ENCODE measurements at regions not wholly inside any gene's neighbourhood (a gene's known extent, or its start where the extent isn't known, plus 50 kb on each side); places are given as distances from the start of the nearest gene placed in this dataset.

DNA sequence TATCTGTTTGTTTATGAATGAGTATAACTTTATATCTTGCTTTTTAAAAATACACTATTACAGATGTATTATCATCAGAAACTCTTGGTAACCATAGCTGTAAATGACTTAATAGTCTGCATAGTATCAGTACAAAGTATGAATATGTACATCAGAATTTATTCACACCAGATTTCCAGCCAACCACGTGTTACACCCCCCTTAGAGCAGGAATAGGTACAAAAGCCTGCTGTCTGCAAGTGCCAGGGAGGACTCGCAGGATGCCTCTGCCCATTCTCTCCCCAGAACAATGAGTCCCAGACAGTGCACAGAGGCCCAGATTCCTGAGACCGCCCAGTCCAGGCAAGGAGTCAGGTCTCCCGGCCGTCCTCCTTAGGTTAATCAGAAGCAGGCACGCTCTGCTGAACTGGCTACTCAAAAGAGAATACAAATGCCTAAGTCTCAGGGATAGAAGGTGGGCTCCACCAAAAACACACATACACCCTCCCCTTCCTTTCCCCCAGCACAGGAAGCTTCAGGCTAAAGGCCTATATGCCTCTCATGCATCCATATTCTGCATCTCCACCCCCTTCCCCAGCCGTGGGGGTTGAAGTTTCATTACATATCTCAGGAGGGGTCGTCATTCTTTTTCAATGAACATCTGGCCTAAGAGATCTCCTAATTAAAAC lies 159.1 kb upstream of the CDH11 start:
- H3K9ac ChIP-seq (ENCODE audit: low read depth, low read length) = no peak overlapping the region
- H3K27me3 ChIP-seq (ENCODE audit: control insufficient read depth, insufficient read depth, low read length) = no peaks in the 10 kb centered on the region
- H3K9me3 ChIP-seq (ENCODE audit: control insufficient read depth, insufficient read depth, low read length) = no peaks in the 10 kb centered on the region
- H3K4me1 ChIP-seq (ENCODE audit: control insufficient read depth, insufficient read depth, low read length) = peaks cover 57% of the 10 kb centered on the region
- no peak overlapping the region for H3K4me3 ChIP-seq (ENCODE audit: low read depth, low read length)
- H3K27ac ChIP-seq (ENCODE audit: low read depth, low read length) = peak overlapping the region; percentile 34
- H3K36me3 ChIP-seq (ENCODE audit: control insufficient read depth, insufficient read depth, low read length) = no peaks in the 10 kb centered on the region

DNA sequence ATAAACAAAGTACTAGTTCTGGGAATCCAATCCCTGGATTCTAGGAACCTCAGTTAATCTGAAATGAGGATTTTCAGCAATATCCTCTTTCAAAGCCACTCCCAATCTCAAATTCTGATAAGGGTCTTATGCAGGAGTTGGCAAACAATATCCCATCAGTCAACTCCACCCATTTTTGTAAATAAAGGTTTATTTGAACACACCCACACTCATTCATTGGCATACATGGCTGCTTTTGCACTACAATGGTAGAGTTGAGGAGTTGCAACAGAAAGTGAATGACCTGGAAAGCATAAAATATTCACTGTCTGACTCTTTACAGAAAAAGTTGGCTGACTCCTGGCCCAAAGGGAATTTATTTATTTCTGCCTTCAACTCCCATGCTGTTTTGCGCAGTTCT lies 157.7 kb upstream of the CDH11 start:
- Histone ChIP-seq H3K27ac (ENCODE audit: low read depth, low read length) (peak overlapping the region; percentile 7), H3K4me3 (ENCODE audit: low read depth, low read length) (no peak overlapping the region), H3K27me3 (ENCODE audit: control insufficient read depth, insufficient read depth, low read length) (no peaks in the 10 kb centered on the region), H3K9me3 (ENCODE audit: control insufficient read depth, insufficient read depth, low read length) (no peaks in the 10 kb centered on the region), H3K9ac (ENCODE audit: low read depth, low read length) (no peak overlapping the region), H3K4me1 (ENCODE audit: control insufficient read depth, insufficient read depth, low read length) (peaks cover 53% of the 10 kb centered on the region), H3K36me3 (ENCODE audit: control insufficient read depth, insufficient read depth, low read length) (no peaks in the 10 kb centered on the region)

- peaks cover 46% of the 10 kb centered on the region for H3K4me1 ChIP-seq (ENCODE audit: control insufficient read depth, insufficient read depth, low read length)
- no peaks in the 10 kb centered on the region for H3K36me3 ChIP-seq (ENCODE audit: control insufficient read depth, insufficient read depth, low read length)
- H3K9ac ChIP-seq (ENCODE audit: low read depth, low read length) = no peak overlapping the region
- no peaks in the 10 kb centered on the region for H3K27me3 ChIP-seq (ENCODE audit: control insufficient read depth, insufficient read depth, low read length)
- no peaks in the 10 kb centered on the region for H3K9me3 ChIP-seq (ENCODE audit: control insufficient read depth, insufficient read depth, low read length)
- no peak overlapping the region for H3K4me3 ChIP-seq (ENCODE audit: low read depth, low read length)
- no peak overlapping the region for H3K27ac ChIP-seq (ENCODE audit: low read depth, low read length)
These were observed 157.0 kb upstream of the CDH11 start for GRCh38 chr16:65278874-65279273.

GRCh38 chr16:65274566-65274965 lies 152.7 kb upstream of the CDH11 start:
- Histone ChIP-seq H3K27ac (ENCODE audit: low read depth, low read length) (no peak overlapping the region), H3K4me1 (ENCODE audit: control insufficient read depth, insufficient read depth, low read length) (peaks cover 5% of the 10 kb centered on the region), H3K27me3 (ENCODE audit: control insufficient read depth, insufficient read depth, low read length) (no peaks in the 10 kb centered on the region), H3K4me3 (ENCODE audit: low read depth, low read length) (no peak overlapping the region), H3K36me3 (ENCODE audit: control insufficient read depth, insufficient read depth, low read length) (no peaks in the 10 kb centered on the region), H3K9ac (ENCODE audit: low read depth, low read length) (no peak overlapping the region), H3K9me3 (ENCODE audit: control insufficient read depth, insufficient read depth, low read length) (no peaks in the 10 kb centered on the region)

GRCh38 chr16:65272699-65273414 lies 151.0 kb upstream of the CDH11 start:
- H3K9ac ChIP-seq (ENCODE audit: low read depth, low read length) = no peak overlapping the region
- H3K9me3 ChIP-seq (ENCODE audit: control insufficient read depth, insufficient read depth, low read length) = no peaks in the 10 kb centered on the region

DNA sequence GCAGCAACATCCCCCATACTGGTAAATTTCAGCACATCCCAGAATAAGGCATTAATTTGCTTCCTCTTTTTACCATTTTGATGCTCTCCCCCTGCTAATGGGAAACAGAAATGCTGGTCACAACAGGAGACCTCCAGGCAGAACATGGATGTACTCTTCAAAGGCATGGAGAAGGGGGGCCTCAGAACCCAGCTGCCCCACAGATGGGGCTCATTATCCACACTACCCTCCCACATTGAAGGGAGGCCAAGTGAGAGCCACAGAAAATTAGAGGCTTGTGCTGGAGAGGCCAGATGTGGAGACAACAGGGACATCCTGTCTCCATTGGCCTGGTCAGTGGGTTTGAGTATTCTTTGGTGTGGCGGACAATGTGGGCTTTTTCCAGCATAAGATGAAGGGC lies 150.1 kb upstream of the CDH11 start:
- H3K9me3 ChIP-seq (ENCODE audit: control insufficient read depth, insufficient read depth, low read length) = no peaks in the 10 kb centered on the region
- H3K4me3 ChIP-seq (ENCODE audit: low read depth, low read length) = no peak overlapping the region
- no peaks in the 10 kb centered on the region for H3K27me3 ChIP-seq (ENCODE audit: control insufficient read depth, insufficient read depth, low read length)
- H3K36me3 ChIP-seq (ENCODE audit: control insufficient read depth, insufficient read depth, low read length) = no peaks in the 10 kb centered on the region
- no peak overlapping the region for H3K27ac ChIP-seq (ENCODE audit: low read depth, low read length)
- H3K9ac ChIP-seq (ENCODE audit: low read depth, low read length) = no peak overlapping the region
- H3K4me1 ChIP-seq (ENCODE audit: control insufficient read depth, insufficient read depth, low read length) = no peaks in the 10 kb centered on the region

More at GRCh38 chr16:65272699-65273414, 151.0 kb upstream of the CDH11 start:
- Histone ChIP-seq H3K36me3 (ENCODE audit: control insufficient read depth, insufficient read depth, low read length) (no peaks in the 10 kb centered on the region), H3K4me1 (ENCODE audit: control insufficient read depth, insufficient read depth, low read length) (no peaks in the 10 kb centered on the region), H3K27ac (ENCODE audit: low read depth, low read length) (no peak overlapping the region), H3K27me3 (ENCODE audit: control insufficient read depth, insufficient read depth, low read length) (no peaks in the 10 kb centered on the region), H3K4me3 (ENCODE audit: low read depth, low read length) (no peak overlapping the region)

DNA sequence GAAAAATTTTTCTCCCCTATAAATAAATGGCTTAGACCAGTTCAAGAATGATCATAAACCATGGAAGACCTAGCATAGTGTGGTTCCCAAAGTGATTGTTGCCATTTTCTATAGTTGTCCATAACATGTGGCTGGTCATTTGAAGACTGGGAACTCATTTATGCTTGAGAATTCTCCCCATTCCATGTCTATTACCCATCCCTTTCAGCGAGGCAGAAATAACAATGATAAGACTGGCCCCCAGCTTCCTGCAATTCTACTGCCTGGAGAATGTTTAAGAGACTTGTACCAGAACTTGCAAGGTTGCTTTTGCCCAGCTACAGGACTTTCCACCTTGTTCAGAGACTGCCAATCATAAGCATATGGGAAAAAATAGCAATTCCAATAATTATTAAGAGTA lies 146.5 kb upstream of the CDH11 start:
- Histone ChIP-seq H3K27me3 (ENCODE audit: control insufficient read depth, insufficient read depth, low read length) (no peaks in the 10 kb centered on the region), H3K27ac (ENCODE audit: low read depth, low read length) (no peak overlapping the region), H3K36me3 (ENCODE audit: control insufficient read depth, insufficient read depth, low read length) (no peaks in the 10 kb centered on the region), H3K4me3 (ENCODE audit: low read depth, low read length) (no peak overlapping the region), H3K9me3 (ENCODE audit: control insufficient read depth, insufficient read depth, low read length) (no peaks in the 10 kb centered on the region), H3K4me1 (ENCODE audit: control insufficient read depth, insufficient read depth, low read length) (no peaks in the 10 kb centered on the region), H3K9ac (ENCODE audit: low read depth, low read length) (no peak overlapping the region)

- no peak overlapping the region for H3K9ac ChIP-seq (ENCODE audit: low read depth, low read length)
- H3K27ac ChIP-seq (ENCODE audit: low read depth, low read length) = no peak overlapping the region
- H3K27me3 ChIP-seq (ENCODE audit: control insufficient read depth, insufficient read depth, low read length) = no peaks in the 10 kb centered on the region
- H3K36me3 ChIP-seq (ENCODE audit: control insufficient read depth, insufficient read depth, low read length) = no peaks in the 10 kb centered on the region
- no peak overlapping the region for H3K4me3 ChIP-seq (ENCODE audit: low read depth, low read length)
- no peaks in the 10 kb centered on the region for H3K9me3 ChIP-seq (ENCODE audit: control insufficient read depth, insufficient read depth, low read length)
- no peaks in the 10 kb centered on the region for H3K4me1 ChIP-seq (ENCODE audit: control insufficient read depth, insufficient read depth, low read length)
These were observed 142.0 kb upstream of the CDH11 start for GRCh38 chr16:65263896-65264295.

- no peak overlapping the region for H3K27ac ChIP-seq (ENCODE audit: low read depth, low read length)
- no peaks in the 10 kb centered on the region for H3K9me3 ChIP-seq (ENCODE audit: control insufficient read depth, insufficient read depth, low read length)
- H3K9ac ChIP-seq (ENCODE audit: low read depth, low read length) = no peak overlapping the region
These were observed 138.9 kb upstream of the CDH11 start for GRCh38 chr16:65260746-65261145.

GRCh38 chr16:65254144-65254543 lies 132.3 kb upstream of the CDH11 start:
- H3K27me3 ChIP-seq (ENCODE audit: control insufficient read depth, insufficient read depth, low read length) = no peaks in the 10 kb centered on the region
- peaks cover 7% of the 10 kb centered on the region; the same call in 1 of the 2 replicates for H3K4me1 ChIP-seq (ENCODE audit: control insufficient read depth, insufficient read depth, low read length)
- no peaks in the 10 kb centered on the region for H3K9me3 ChIP-seq (ENCODE audit: control insufficient read depth, insufficient read depth, low read length)
- no peaks in the 10 kb centered on the region for H3K36me3 ChIP-seq (ENCODE audit: control insufficient read depth, insufficient read depth, low read length)
- H3K9ac ChIP-seq (ENCODE audit: low read depth, low read length) = no peak overlapping the region
- H3K4me3 ChIP-seq (ENCODE audit: low read depth, low read length) = no peak overlapping the region
- no peak overlapping the region for H3K27ac ChIP-seq (ENCODE audit: low read depth, low read length)

More at GRCh38 chr16:65260746-65261145, 138.9 kb upstream of the CDH11 start:
- Histone ChIP-seq H3K4me1 (ENCODE audit: control insufficient read depth, insufficient read depth, low read length) (no peaks in the 10 kb centered on the region), H3K27me3 (ENCODE audit: control insufficient read depth, insufficient read depth, low read length) (no peaks in the 10 kb centered on the region), H3K36me3 (ENCODE audit: control insufficient read depth, insufficient read depth, low read length) (no peaks in the 10 kb centered on the region), H3K4me3 (ENCODE audit: low read depth, low read length) (no peak overlapping the region)

DNA sequence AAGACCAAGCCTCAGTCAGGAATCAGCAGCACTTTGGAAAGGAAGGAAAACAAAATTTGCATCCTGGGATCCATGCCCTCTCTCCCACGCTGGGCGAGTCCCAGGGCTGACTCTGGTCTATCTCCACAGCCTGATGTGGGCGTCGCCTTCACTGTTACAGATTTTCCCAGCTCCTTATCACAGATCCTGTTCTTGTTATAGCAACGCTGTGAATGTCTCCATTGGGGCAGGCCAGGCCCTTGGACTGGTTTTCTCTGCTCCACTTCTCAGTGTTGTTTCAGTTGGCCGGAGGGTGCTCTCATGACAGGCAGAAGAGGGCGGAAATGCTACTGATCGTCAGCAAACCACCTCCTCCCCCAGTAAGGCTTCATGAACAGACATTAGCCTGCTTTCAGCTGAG lies 127.9 kb upstream of the CDH11 start:
- no peak overlapping the region for H3K9ac ChIP-seq (ENCODE audit: low read depth, low read length)
- no peak overlapping the region for H3K4me3 ChIP-seq (ENCODE audit: low read depth, low read length)
- no peak overlapping the region for H3K27ac ChIP-seq (ENCODE audit: low read depth, low read length)
- no peaks in the 10 kb centered on the region for H3K9me3 ChIP-seq (ENCODE audit: control insufficient read depth, insufficient read depth, low read length)
- no peaks in the 10 kb centered on the region for H3K36me3 ChIP-seq (ENCODE audit: control insufficient read depth, insufficient read depth, low read length)
- H3K4me1 ChIP-seq (ENCODE audit: control insufficient read depth, insufficient read depth, low read length) = peaks cover 10% of the 10 kb centered on the region
- no peaks in the 10 kb centered on the region for H3K27me3 ChIP-seq (ENCODE audit: control insufficient read depth, insufficient read depth, low read length)

Data from HUES48 (cell line).